ENCODE measurements at regions not wholly inside any gene's neighbourhood (a gene's known extent, or its start where the extent isn't known, plus 50 kb on each side); places are given as distances from the start of the nearest gene placed in this dataset.

- H3K4ac ChIP-seq (ENCODE audit: low read depth, low read length): 0 out of 2 replicates have a peak overlapping the region, but pooled peaks have one; percentile 6
- H3K14ac ChIP-seq (replicated peaks; ENCODE audit: low read depth, low read length): no peak overlapping the region
- ChIA-PET CTCF (interaction anchor here (1.3 kb wide), 1 partner anchor 40 kb away, joined by 4 read pairs; no protein-coding TSS in a partner anchor), POLR2A (ENCODE audit: unreplicated experiment) (no interaction called here)
- peak overlapping the region; percentile 89 for H3K4me2 ChIP-seq (ENCODE audit: low read depth, low read length)
- peak overlapping the region; percentile 14; the same call in 1 of the 2 replicates for H3K18ac ChIP-seq (ENCODE audit: low read depth, low read length)
- H3K9me3 ChIP-seq (ENCODE audit: control insufficient read depth, insufficient read depth, low read length): no peaks in the 10 kb centered on the region
- 31% methylated on average over 8 of the region's 26 CpGs; no CpG with 5 or more reads in 1 of the 2 experiments for WGBS, 2 experiments (ENCODE audit: extremely low coverage in 2 of 2, insufficient read length in 1 of 2)
- dilution Hi-C loops (cut with HindIII; ENCODE audit: low sequenced_read_pairs, unreplicated experiment) (no loop called here), in situ Hi-C loops (cut with MboI; ENCODE audit: low sequenced_read_pairs) (no loop called here), intact Hi-C loops (cut with micrococcal nuclease) (no loop called here)
- H2BK20ac ChIP-seq (ENCODE audit: low read depth, low read length): no peak overlapping the region
- DNase-seq: peak; percentile 86
- ATAC-seq (ENCODE audit: low read depth): peak; percentile 85
- no peak overlapping the region for H2AK5ac ChIP-seq (ENCODE audit: low read depth, low read length)
- no peaks in the 10 kb centered on the region for H3K36me3 ChIP-seq (ENCODE audit: control insufficient read depth, insufficient read depth, low read length)
- H3K79me1 ChIP-seq (ENCODE audit: low read depth in 1 of 2, low read length in 2 of 2): no peaks in the 10 kb centered on the region
- H2BK15ac ChIP-seq (ENCODE audit: low read depth, low read length): no peak overlapping the region
- H3K4me1 ChIP-seq (ENCODE audit: control insufficient read depth, insufficient read depth, low read length): no peaks in the 10 kb centered on the region
- peak overlapping the region; percentile 64 for H2AFZ ChIP-seq (replicated peaks; ENCODE audit: low read length, poor library complexity)
- no TSS peak for BruUV-seq (replicated peaks)
- no peak overlapping the region for H3K9ac ChIP-seq (ENCODE audit: low read depth, low read length)
- H2BK5ac ChIP-seq (ENCODE audit: low read depth, low read length, poor library complexity, severe bottlenecking): peak overlapping the region; percentile 12
- H3K27me3 ChIP-seq (ENCODE audit: control insufficient read depth, insufficient read depth, low read length): peaks cover 24% of the 10 kb centered on the region
- H4K91ac ChIP-seq (ENCODE audit: insufficient read depth, low read depth, low read length): no peak overlapping the region
- H3K56ac ChIP-seq (ENCODE audit: extremely low read depth, insufficient read depth, low read length): no peak overlapping the region
- no peaks in the 10 kb centered on the region; the same call in 1 of the 2 replicates for H3K9me1 ChIP-seq (ENCODE audit: insufficient read depth, low read length)
- peak overlapping the region; percentile 10 for H2AK9ac ChIP-seq (replicated peaks; ENCODE audit: low read depth, low read length, poor library complexity)
- no peak overlapping the region for H4K8ac ChIP-seq (ENCODE audit: low read depth in 2 of 2, low read length in 2 of 2)
- H4K20me1 ChIP-seq (ENCODE audit: insufficient read depth, low read length): no peaks in the 10 kb centered on the region
- peak overlapping the region; percentile 28 for H3K4me3 ChIP-seq (ENCODE audit: insufficient read depth, low read depth, low read length)
- H2BK120ac ChIP-seq (ENCODE audit: low read depth, low read length): 0 out of 2 replicates have a peak overlapping the region, but pooled peaks have one; percentile 8
- 0 out of 2 replicates have a peak overlapping the region, but pooled peaks have one; percentile 2 for H3K27ac ChIP-seq (ENCODE audit: insufficient read depth, low read length)
- H4K5ac ChIP-seq (ENCODE audit: low read depth, low read length): no peak overlapping the region
- H3K23ac ChIP-seq (ENCODE audit: low read depth, low read length): no peak overlapping the region
- TF ChIP-seq MAZ (IDR thresholded peaks at IDR 0.05; ENCODE audit: borderline replicate concordance, low read depth, low read length) (no peak), FOS (IDR thresholded peaks at IDR 0.05; ENCODE audit: low read depth, low read length) (peak; percentile 79), MAFK (IDR thresholded peaks at IDR 0.05; ENCODE audit: low read depth, low read length) (no peak), CHD1 (IDR thresholded peaks at IDR 0.05; ENCODE audit: low read depth, low read length) (no peak), RCOR1 (IDR thresholded peaks at IDR 0.05; ENCODE audit: insufficient replicate concordance, low read length) (no peak), MXI1 (IDR thresholded peaks at IDR 0.05; ENCODE audit: borderline replicate concordance, low read depth, low read length) (no peak), CEBPB (IDR thresholded peaks at IDR 0.05; ENCODE audit: low read depth, low read length) (no peak), NFE2L2 (IDR thresholded peaks at IDR 0.05; ENCODE audit: low read depth, low read length) (peak; percentile 58; the same call in 1 of the 2 replicates), ELK1 (IDR thresholded peaks at IDR 0.05; ENCODE audit: borderline replicate concordance, low read depth, low read length) (no peak), RAD21 (IDR thresholded peaks at IDR 0.05; ENCODE audit: low read length) (no peak), BHLHE40 (IDR thresholded peaks at IDR 0.05; ENCODE audit: low read depth, low read length) (peak; percentile 14; the same call in 1 of the 2 replicates), POLR2A (IDR thresholded peaks at IDR 0.05; ENCODE audit: low read depth, low read length) (no peak), USF2 (IDR thresholded peaks at IDR 0.05; ENCODE audit: low read depth, low read length) (no peak), RFX5 (IDR thresholded peaks at IDR 0.05; ENCODE audit: low read depth, low read length) (no peak), SMC3 (IDR thresholded peaks at IDR 0.05; ENCODE audit: low read depth, low read length) (no peak)
Observed at GRCh38 chr10:11684717-11685645, 57.2 kb upstream of the ECHDC3 start.
